ENCODE measurements at regions not wholly inside any gene's neighbourhood (a gene's known extent, or its start where the extent isn't known, plus 50 kb on each side); places are given as distances from the start of the nearest gene placed in this dataset.

DNA sequence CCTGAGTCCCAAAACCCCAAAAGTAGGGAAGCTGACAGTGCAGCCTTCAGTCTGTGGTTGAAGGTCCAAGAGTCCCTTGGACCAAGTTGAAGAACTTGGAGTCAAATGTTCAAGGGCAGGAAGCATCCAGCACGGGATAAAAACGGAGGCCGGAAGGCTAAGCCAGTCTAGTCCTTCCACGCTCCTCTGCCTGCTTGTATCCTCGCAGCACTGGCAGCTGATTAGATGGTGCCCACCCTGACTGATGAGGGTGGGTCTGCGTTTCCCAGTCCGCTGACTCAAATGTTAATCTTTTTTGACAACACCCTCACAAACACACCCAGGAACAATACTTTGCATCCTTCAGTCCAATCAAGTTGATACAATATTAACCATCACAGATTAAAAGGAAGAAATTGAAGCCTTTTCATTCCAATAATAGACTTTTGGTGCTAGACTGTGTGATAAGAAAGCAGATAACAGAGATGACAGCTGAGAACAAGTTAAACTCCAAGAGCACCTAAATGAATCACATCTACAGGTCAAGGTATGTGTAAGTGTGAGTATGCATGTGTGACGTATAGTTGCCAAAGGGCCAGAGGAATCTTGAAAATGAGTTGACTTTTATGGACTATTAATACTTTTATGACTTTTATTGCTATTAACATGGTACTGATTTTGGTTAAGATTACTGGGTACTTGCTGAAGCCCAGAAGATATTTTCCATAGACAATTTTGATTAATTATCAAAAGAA is 933.5 kb upstream of the SOX9 start:
- H3K9me3 Mint-ChIP-seq (ENCODE audit: low read depth, unreplicated experiment) = peaks cover 3% of the 10 kb centered on the region
- H3K4me3 Mint-ChIP-seq (ENCODE audit: low read depth, unreplicated experiment) = no peak overlapping the region
- CTCF ChIA-PET = no interaction called here

DNA sequence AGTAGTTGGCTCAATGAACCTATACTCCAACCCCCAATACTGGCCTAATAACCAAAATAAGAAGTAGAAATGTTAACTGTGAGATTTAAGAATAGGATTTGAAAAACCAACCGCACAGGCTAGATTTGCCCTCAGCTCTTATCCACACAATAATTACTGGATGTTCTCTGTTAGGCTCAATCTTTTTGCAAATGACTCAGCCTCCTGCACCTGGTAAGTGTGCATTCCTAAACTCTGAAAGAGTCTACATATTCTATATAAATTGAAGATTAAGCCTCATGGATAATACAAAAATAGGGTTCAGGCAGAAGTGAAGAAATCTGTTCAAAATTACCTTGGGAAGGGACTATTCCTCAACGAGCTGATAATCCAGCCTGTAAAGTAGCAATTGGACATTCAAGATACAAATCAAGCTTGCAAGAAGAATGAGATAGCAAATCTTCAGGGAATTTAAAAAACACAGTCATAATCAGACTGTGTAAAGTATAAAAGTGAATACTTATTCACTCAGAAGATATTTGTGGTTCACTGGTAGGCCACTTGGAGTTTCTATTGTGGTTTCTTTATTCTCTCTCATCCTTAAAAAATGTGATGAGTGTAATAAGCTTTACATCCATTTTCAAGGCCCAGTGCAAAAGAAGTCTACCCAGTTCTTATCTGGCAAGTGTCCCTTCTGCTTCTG is 931.9 kb upstream of the SOX9 start:
- no peaks in the 10 kb centered on the region for H3K36me3 Mint-ChIP-seq (ENCODE audit: insufficient read depth, unreplicated experiment)
- peaks cover 28% of the 10 kb centered on the region for H3K4me1 Mint-ChIP-seq (ENCODE audit: low read depth, unreplicated experiment)
- H3K27me3 Mint-ChIP-seq (ENCODE audit: unreplicated experiment) = no peaks in the 10 kb centered on the region
- intact Hi-C loops (cut with micrococcal nuclease; ENCODE audit: unreplicated experiment) = no loop called here
- CTCF ChIA-PET = interaction anchor here (0.5 to 0.9 kb wide), 3 partner anchors 140 to 1258 kb away, joined by 3 to 4 read pairs (median 3); no protein-coding TSS in a partner anchor
- H3K27ac Mint-ChIP-seq (ENCODE audit: unreplicated experiment) = no peak overlapping the region
- no peak for DNase-seq
- TF ChIP-seq CTCF (IDR thresholded peaks at IDR 0.05; ENCODE audit: unreplicated experiment) = no peak
- H3K9me3 Mint-ChIP-seq (ENCODE audit: low read depth, unreplicated experiment) = peaks cover 3% of the 10 kb centered on the region
- BruUV-seq (replicated peaks) = no TSS peak
- H3K4me3 Mint-ChIP-seq (ENCODE audit: low read depth, unreplicated experiment) = no peak overlapping the region

More for the DNA sequence above, 933.5 kb upstream of the SOX9 start:
- Mint-ChIP-seq H3K36me3 (ENCODE audit: insufficient read depth, unreplicated experiment) (no peaks in the 10 kb centered on the region), H3K27me3 (ENCODE audit: unreplicated experiment) (no peaks in the 10 kb centered on the region), H3K27ac (ENCODE audit: unreplicated experiment) (no peak overlapping the region), H3K4me1 (ENCODE audit: low read depth, unreplicated experiment) (peaks cover 20% of the 10 kb centered on the region)
- intact Hi-C loops (cut with micrococcal nuclease; ENCODE audit: unreplicated experiment) = no loop called here
- no peak for DNase-seq
- TF ChIP-seq CTCF (IDR thresholded peaks at IDR 0.05; ENCODE audit: unreplicated experiment) = no peak
- no TSS peak for BruUV-seq (replicated peaks)

DNA sequence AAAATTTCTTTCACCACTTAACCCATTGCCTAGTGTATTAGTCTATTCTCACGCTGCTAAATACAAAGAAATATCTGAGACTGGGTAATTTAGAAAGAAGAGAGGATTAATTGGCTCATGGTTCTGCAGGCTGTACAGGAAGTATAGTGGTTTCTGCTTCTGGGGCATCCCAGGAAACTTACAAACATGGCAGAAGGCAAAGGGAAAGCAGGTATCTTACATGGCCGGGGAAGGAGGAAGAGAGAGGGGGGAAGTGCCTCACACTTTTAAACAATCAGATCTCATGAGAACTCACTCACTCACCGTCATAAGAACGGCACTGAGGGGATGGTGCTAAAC is 931.4 kb upstream of the SOX9 start:
- no peak for DNase-seq
- no peak overlapping the region for H3K27ac Mint-ChIP-seq (ENCODE audit: unreplicated experiment)
- H3K4me1 Mint-ChIP-seq (ENCODE audit: low read depth, unreplicated experiment) = peaks cover 28% of the 10 kb centered on the region
- CTCF ChIA-PET = interaction anchor here (0.6 to 0.9 kb wide), 2 partner anchors 140 to 1259 kb away, joined by 3 read pairs; no protein-coding TSS in a partner anchor
- no peak for TF ChIP-seq CTCF (IDR thresholded peaks at IDR 0.05; ENCODE audit: unreplicated experiment)
- intact Hi-C loops (cut with micrococcal nuclease; ENCODE audit: unreplicated experiment) = no loop called here
- no peaks in the 10 kb centered on the region for H3K36me3 Mint-ChIP-seq (ENCODE audit: insufficient read depth, unreplicated experiment)
- no peaks in the 10 kb centered on the region for H3K27me3 Mint-ChIP-seq (ENCODE audit: unreplicated experiment)
- BruUV-seq (replicated peaks) = no TSS peak
- H3K9me3 Mint-ChIP-seq (ENCODE audit: low read depth, unreplicated experiment) = peaks cover 3% of the 10 kb centered on the region
- no peak overlapping the region for H3K4me3 Mint-ChIP-seq (ENCODE audit: low read depth, unreplicated experiment)

DNA sequence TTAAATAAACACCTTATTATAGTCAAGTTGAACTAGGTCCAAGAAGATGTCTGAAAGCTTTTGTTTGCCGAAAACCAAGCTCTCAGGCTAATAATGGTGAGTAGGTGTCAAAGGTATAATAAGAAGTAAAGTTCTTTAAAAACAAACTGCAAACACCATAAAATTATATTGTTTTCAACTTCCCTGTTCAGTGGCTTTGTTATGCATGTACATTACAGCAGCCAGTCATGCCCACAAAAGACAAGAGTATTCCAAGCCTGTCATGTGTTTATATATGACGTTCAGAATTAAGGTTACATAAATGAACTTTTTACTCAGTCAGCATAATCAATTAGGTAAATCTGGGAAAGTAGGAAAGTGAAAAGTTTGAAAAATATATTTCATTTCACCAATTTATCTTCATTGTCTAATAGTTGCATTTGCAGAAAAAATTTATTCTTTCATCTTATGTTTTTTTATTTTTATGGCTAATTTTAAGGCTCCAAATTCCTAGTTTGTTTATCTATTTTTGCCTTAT is 928.7 kb upstream of the SOX9 start:
- TF ChIP-seq CTCF (IDR thresholded peaks at IDR 0.05; ENCODE audit: unreplicated experiment) = no peak
- Mint-ChIP-seq H3K36me3 (ENCODE audit: insufficient read depth, unreplicated experiment) (no peaks in the 10 kb centered on the region), H3K27ac (ENCODE audit: unreplicated experiment) (no peak overlapping the region), H3K4me3 (ENCODE audit: low read depth, unreplicated experiment) (no peak overlapping the region), H3K9me3 (ENCODE audit: low read depth, unreplicated experiment) (peaks cover 3% of the 10 kb centered on the region), H3K4me1 (ENCODE audit: low read depth, unreplicated experiment) (peaks cover 28% of the 10 kb centered on the region), H3K27me3 (ENCODE audit: unreplicated experiment) (no peaks in the 10 kb centered on the region)
- CTCF ChIA-PET = no interaction called here
- no TSS peak for BruUV-seq (replicated peaks)
- no peak for DNase-seq
- intact Hi-C loops (cut with micrococcal nuclease; ENCODE audit: unreplicated experiment) = no loop called here
